ENCODE measurements at regions not wholly inside any gene's neighbourhood (a gene's known extent, or its start where the extent isn't known, plus 50 kb on each side); places are given as distances from the start of the nearest gene placed in this dataset.
"Not testable (repeated sequence)": the region's sequence is repeated elsewhere in the genome, so short reads cannot be mapped to it uniquely, and the experiment has no call there.

GRCh38 chr9:21615446-21615845, 133.3 kb upstream of the IFNE start:
- H3K4me1 ChIP-seq, result no peaks in the 10 kb centered on the region
- no peak for DNase-seq
- H3K36me3 ChIP-seq, result no peaks in the 10 kb centered on the region
- 73 to 80% (median 74%) methylated on average over 4 of the region's 4 CpGs for WGBS, 5 donors
- H3K27ac ChIP-seq, result no peak overlapping the region
- H3K4me3 ChIP-seq, result no peak overlapping the region
- no peaks in the 10 kb centered on the region for H3K9me3 ChIP-seq
- no peaks in the 10 kb centered on the region for H3K27me3 ChIP-seq
- intact Hi-C loops (cut with DNase I; ENCODE audit: low total_unique reads), result no loop called here
- TF ChIP-seq POLR2A (IDR thresholded peaks at IDR 0.05) (no peak), POLR2AphosphoS5 (IDR thresholded peaks at IDR 0.05) (no peak), EP300 (IDR thresholded peaks at IDR 0.05) (no peak)
- TF ChIP-seq, protein P1, sequence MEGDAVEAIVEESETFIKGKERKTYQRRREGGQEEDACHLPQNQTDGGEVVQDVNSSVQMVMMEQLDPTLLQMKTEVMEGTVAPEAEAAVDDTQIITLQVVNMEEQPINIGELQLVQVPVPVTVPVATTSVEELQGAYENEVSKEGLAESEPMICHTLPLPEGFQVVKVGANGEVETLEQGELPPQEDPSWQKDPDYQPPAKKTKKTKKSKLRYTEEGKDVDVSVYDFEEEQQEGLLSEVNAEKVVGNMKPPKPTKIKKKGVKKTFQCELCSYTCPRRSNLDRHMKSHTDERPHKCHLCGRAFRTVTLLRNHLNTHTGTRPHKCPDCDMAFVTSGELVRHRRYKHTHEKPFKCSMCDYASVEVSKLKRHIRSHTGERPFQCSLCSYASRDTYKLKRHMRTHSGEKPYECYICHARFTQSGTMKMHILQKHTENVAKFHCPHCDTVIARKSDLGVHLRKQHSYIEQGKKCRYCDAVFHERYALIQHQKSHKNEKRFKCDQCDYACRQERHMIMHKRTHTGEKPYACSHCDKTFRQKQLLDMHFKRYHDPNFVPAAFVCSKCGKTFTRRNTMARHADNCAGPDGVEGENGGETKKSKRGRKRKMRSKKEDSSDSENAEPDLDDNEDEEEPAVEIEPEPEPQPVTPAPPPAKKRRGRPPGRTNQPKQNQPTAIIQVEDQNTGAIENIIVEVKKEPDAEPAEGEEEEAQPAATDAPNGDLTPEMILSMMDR (IDR thresholded peaks at IDR 0.05), result no peak

- no peak for DNase-seq
- TF ChIP-seq, protein P1 (IDR thresholded peaks at IDR 0.05), result no peak
- no peak for TF ChIP-seq EP300 (IDR thresholded peaks at IDR 0.05)
- no peak for TF ChIP-seq POLR2A (IDR thresholded peaks at IDR 0.05)
- no peak for TF ChIP-seq POLR2AphosphoS5 (IDR thresholded peaks at IDR 0.05)
- Histone ChIP-seq H3K4me3 (no peak overlapping the region), H3K36me3 (no peaks in the 10 kb centered on the region), H3K27me3 (no peaks in the 10 kb centered on the region), H3K9me3 (no peaks in the 10 kb centered on the region), H3K27ac (no peak overlapping the region), H3K4me1 (no peaks in the 10 kb centered on the region)
- WGBS, 5 donors, result 73 to 91% (median 76%) methylated on average over 6 of the region's 6 CpGs
- intact Hi-C loops (cut with DNase I; ENCODE audit: low total_unique reads), result no loop called here
These were observed 134.1 kb upstream of the IFNE start for GRCh38 chr9:21616082-21616778.

DNA sequence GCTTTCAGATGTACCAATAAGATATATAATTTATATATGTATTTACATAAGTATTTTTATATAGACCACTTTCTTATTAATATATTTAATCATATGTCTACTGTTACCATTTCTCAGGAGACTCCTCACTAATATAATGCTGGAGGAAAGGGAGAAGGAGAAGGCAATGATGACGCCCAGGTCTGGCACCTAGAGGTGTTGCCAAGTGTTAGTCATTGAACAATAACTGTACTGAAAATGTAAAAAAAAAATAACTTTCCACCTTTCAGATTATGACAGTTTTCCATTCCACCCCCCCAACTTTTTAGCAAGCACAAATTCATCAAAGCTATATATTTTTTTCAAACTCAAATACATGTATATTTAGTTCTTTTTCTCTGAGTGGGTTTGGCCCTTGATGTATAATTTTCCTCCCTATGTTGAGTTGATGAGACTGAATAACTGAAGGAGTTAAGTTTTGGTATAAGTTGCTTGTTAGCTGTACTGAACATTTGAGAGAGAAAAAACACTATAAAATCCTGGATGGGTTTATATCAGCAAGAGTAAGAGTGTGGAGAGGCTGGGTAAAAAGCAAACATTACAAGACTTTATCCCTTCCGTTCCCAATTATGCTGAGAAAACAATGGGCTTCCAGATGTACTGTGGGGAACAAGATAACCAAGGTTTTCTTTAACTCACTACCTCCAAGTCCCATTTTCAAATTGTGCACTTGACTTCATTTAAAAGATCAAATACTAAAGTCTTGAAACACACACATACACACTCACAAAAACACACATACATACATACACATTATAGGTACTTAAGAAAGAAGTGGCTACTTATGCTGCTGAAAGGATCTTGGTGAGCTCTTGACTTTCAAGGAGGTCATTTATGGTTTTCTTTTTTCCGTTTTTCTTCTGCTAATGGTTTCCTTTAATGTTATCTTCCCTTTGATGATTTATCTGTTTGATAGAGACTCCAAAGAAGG, 142.8 kb upstream of the IFNE start:
- H3K27ac ChIP-seq, result no peak overlapping the region
- no peak overlapping the region for H3K4me3 ChIP-seq
- 37 to 54% (median 48%) methylated on average over 3 of the region's 3 CpGs for WGBS, 5 donors
- intact Hi-C loops (cut with DNase I; ENCODE audit: low total_unique reads), result no loop called here
- no peaks in the 10 kb centered on the region for H3K4me1 ChIP-seq
- TF ChIP-seq POLR2A (IDR thresholded peaks at IDR 0.05) (no peak), EP300 (IDR thresholded peaks at IDR 0.05) (no peak), POLR2AphosphoS5 (IDR thresholded peaks at IDR 0.05) (no peak)
- TF ChIP-seq, protein P1 (IDR thresholded peaks at IDR 0.05), result no peak
- H3K27me3 ChIP-seq, result no peaks in the 10 kb centered on the region
- no peaks in the 10 kb centered on the region for H3K36me3 ChIP-seq
- peaks cover 0 to 17% (median 3%) of the 10 kb centered on the region in 4 donors for H3K9me3 ChIP-seq
- no peak for DNase-seq

DNA sequence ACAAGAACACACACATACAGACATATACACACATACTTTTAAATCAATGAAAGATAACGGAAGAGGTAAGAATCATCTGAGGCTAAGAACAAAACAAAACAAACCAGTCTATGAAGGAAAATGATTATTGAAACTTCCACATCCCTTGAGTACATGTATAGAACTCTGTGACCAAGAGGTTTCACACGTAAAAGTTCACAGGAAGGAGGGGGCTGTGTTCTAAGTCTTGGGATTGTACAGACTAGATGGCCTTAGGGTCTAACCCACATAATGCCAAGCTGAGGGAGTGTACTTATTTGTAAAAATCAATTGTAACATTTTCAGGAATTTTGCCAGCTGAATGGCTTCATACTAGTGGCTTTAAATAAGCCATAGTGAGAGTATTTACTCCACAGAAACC, 144.4 kb upstream of the IFNE start:
- intact Hi-C loops (cut with DNase I; ENCODE audit: low total_unique reads), result no loop called here
- no peaks in the 10 kb centered on the region for H3K36me3 ChIP-seq

GRCh38 chr9:21628954-21629353, 146.8 kb upstream of the IFNE start:
- H3K9me3 ChIP-seq, result peaks cover 0 to 17% (median 3%) of the 10 kb centered on the region in 4 donors
- H3K27ac ChIP-seq; H3K27me3 ChIP-seq; H3K4me1 ChIP-seq; H3K4me3 ChIP-seq; intact Hi-C loops (cut with DNase I; ENCODE audit: low total_unique reads); H3K36me3 ChIP-seq; DNase-seq: not testable (repeated sequence)
- WGBS, 5 donors, result 68 to 86% (median 83%) methylated on average over 3 of the region's 3 CpGs

More for the DNA sequence above, 144.4 kb upstream of the IFNE start:
- Histone ChIP-seq H3K9me3 (peaks cover 0 to 17% (median 3%) of the 10 kb centered on the region in 4 donors), H3K4me1 (no peaks in the 10 kb centered on the region), H3K27me3 (no peaks in the 10 kb centered on the region), H3K27ac (no peak overlapping the region), H3K4me3 (no peak overlapping the region)
- WGBS, 5 donors, result 74 to 90% (median 78%) methylated on average over 2 of the region's 2 CpGs
- no peak for TF ChIP-seq POLR2A (IDR thresholded peaks at IDR 0.05)
- no peak for TF ChIP-seq POLR2AphosphoS5 (IDR thresholded peaks at IDR 0.05)
- TF ChIP-seq, protein P1 (IDR thresholded peaks at IDR 0.05), result no peak
- TF ChIP-seq EP300 (IDR thresholded peaks at IDR 0.05), result no peak
- DNase-seq, result no peak

All from stomach (tissue), 8 donors.